Stimulated activated memory B cell treated with anti-CD40 and anti-IgM and Interleukin-4, amounts not matched to agents 10 μg/mL and 1 μg/mL and 100 μg/mL, for 72 hours (primary cell): ENCODE measurements at regions not wholly inside any gene's neighbourhood (a gene's known extent, or its start where the extent isn't known, plus 50 kb on each side); places are given as distances from the start of the nearest gene placed in this dataset.
"Not testable (repeated sequence)": the region's sequence is repeated elsewhere in the genome, so short reads cannot be mapped to it uniquely, and the experiment has no call there.

Source experiments
- ATAC-seq: fragments of 150-1000 bp; cut with Tn5 transposase; 2 replicates; pipeline ENCODE4 v1.10.0; 2021
- H3K27ac Mint-ChIP-seq: one replicate; pipeline ENCODE4 v1.8.0; 2022; ENCODE audit warnings: mild to moderate bottlenecking, mixed read lengths
- H3K27me3 Mint-ChIP-seq: one replicate; pipeline ENCODE4 v1.8.0; 2022; ENCODE audit warnings: mixed read lengths
- H3K36me3 Mint-ChIP-seq: one replicate; pipeline ENCODE4 v1.8.0; 2022; ENCODE audit warnings: mixed read lengths
- H3K4me1 Mint-ChIP-seq: one replicate; pipeline ENCODE4 v1.8.0; 2022; ENCODE audit warnings: mixed read lengths
- H3K4me3 Mint-ChIP-seq: one replicate; pipeline ENCODE4 v1.8.0; 2022; ENCODE audit warnings: mild to moderate bottlenecking, moderate library complexity, mixed read lengths
- H3K9me3 Mint-ChIP-seq: one replicate; pipeline ENCODE4 v1.8.0; 2022; ENCODE audit warnings: mixed read lengths

- H3K4me1 Mint-ChIP-seq, H3K4me3 Mint-ChIP-seq, H3K27ac Mint-ChIP-seq, H3K27me3 Mint-ChIP-seq, H3K36me3 Mint-ChIP-seq, ATAC-seq: not testable (repeated sequence)
- peaks cover 23% of the 10 kb centered on the region for H3K9me3 Mint-ChIP-seq
Measured at GRCh38 chr12:78379065-78379464, 485.5 kb upstream of the SYT1 start.

DNA sequence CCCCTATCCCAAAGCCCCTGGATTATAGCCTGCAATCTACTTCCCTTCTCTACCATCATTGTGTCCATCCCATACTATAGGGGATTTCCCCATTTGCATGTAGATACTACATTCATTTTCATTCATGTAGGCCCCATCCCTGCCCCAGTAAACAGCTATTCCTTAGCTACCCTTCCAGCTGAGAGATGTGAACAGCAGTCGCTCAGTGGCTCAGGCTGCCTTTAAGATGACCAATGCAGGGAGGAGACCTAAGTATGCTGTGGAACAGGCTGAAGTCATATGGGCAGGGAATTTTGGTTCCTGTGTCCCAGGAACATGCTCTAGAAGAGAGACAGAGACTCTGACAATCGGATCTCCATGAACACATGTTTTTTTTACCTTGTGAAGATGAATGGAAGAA lies 481.2 kb upstream of the SYT1 start:
- H3K4me3 Mint-ChIP-seq: no peak overlapping the region
- peaks cover 14% of the 10 kb centered on the region for H3K9me3 Mint-ChIP-seq
- no peak for ATAC-seq
- no peaks in the 10 kb centered on the region for H3K4me1 Mint-ChIP-seq
- H3K27me3 Mint-ChIP-seq: no peaks in the 10 kb centered on the region
- no peaks in the 10 kb centered on the region for H3K36me3 Mint-ChIP-seq
- H3K27ac Mint-ChIP-seq: no peak overlapping the region

DNA sequence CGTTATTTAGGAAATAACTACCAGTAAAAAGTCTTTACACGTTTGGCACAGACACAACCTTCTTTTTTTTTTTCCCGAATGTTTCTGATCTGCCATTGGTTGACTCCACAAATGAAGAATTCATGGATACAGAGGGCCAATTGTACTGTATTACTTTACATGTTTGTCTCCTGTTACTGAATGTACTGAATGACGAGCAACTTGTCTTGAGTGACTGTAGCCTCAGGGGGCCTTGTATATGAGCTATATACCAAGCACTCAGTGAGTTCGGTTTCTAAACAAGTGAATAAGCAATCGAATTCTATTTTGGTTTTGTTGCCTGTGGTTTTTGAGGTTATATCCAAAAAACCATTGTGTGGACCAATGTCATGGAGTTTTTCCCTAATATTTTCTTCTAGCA lies 480.0 kb upstream of the SYT1 start:
- Mint-ChIP-seq H3K9me3 (peaks cover 6% of the 10 kb centered on the region), H3K27me3 (no peaks in the 10 kb centered on the region), H3K27ac (no peak overlapping the region), H3K36me3 (no peaks in the 10 kb centered on the region), H3K4me3 (no peak overlapping the region), H3K4me1 (no peaks in the 10 kb centered on the region)
- ATAC-seq: no peak

GRCh38 chr12:78385541-78385940 lies 479.0 kb upstream of the SYT1 start:
- Mint-ChIP-seq H3K36me3 (no peaks in the 10 kb centered on the region), H3K9me3 (peaks cover 2% of the 10 kb centered on the region), H3K27me3 (no peaks in the 10 kb centered on the region), H3K4me1 (no peaks in the 10 kb centered on the region), H3K4me3 (no peak overlapping the region), H3K27ac (no peak overlapping the region)
- no peak for ATAC-seq

- Mint-ChIP-seq H3K9me3 (peaks cover 2% of the 10 kb centered on the region), H3K27me3 (no peaks in the 10 kb centered on the region), H3K36me3 (no peaks in the 10 kb centered on the region), H3K27ac (no peak overlapping the region), H3K4me3 (no peak overlapping the region), H3K4me1 (no peaks in the 10 kb centered on the region)
- ATAC-seq: no peak
Measured at GRCh38 chr12:78386871-78387270, 477.7 kb upstream of the SYT1 start.

DNA sequence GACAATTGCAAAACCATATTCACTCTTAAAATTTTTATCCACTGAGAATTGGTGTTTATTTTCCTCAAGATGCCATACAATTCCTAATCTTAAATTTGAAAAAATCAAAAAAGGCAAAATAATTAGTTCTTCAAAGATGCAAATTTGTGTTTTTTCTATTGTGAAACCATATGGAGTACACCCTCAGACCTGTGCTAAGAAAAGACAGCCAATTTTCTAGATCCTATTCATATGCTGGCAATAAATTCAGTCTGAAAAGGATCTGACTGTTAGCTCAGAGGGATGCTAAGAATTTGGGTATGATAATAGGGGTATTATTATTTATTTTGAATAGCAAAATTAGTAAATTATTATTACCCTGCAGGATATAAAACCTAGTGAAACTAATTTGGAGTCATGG lies 476.9 kb upstream of the SYT1 start:
- ATAC-seq: no peak
- H3K27me3 Mint-ChIP-seq: no peaks in the 10 kb centered on the region
- H3K9me3 Mint-ChIP-seq: peaks cover 2% of the 10 kb centered on the region
- no peak overlapping the region for H3K4me3 Mint-ChIP-seq
- H3K36me3 Mint-ChIP-seq: no peaks in the 10 kb centered on the region
- no peak overlapping the region for H3K27ac Mint-ChIP-seq
- no peaks in the 10 kb centered on the region for H3K4me1 Mint-ChIP-seq

- H3K36me3 Mint-ChIP-seq: no peaks in the 10 kb centered on the region
- H3K27ac Mint-ChIP-seq: no peak overlapping the region
- no peak overlapping the region for H3K4me3 Mint-ChIP-seq
- no peak for ATAC-seq
- no peaks in the 10 kb centered on the region for H3K27me3 Mint-ChIP-seq
- H3K9me3 Mint-ChIP-seq: no peaks in the 10 kb centered on the region
- H3K4me1 Mint-ChIP-seq: no peaks in the 10 kb centered on the region
Measured at GRCh38 chr12:78388461-78388860, 476.1 kb upstream of the SYT1 start.

DNA sequence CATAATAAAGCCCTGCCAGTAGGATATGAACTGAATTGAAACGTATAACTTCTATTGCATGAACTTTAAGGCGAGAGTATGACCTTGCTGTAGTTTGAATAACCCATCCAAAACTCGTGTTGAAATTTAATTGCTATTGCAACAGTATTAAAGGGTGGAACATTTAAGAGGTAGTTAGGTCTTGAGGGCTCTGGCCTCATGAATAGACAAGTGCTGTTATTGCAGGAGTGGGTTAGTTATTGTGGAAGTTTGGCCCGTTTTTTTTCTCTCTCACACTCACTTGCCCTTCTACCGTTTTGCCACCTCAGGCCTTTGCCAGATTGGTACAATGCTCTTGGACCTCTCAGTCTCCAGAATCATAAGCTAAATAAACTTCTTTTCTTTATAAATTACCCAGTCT lies 473.7 kb upstream of the SYT1 start:
- ATAC-seq: no peak
- Mint-ChIP-seq H3K36me3 (no peaks in the 10 kb centered on the region), H3K4me3 (no peak overlapping the region), H3K4me1 (no peaks in the 10 kb centered on the region), H3K27me3 (no peaks in the 10 kb centered on the region), H3K27ac (no peak overlapping the region), H3K9me3 (no peaks in the 10 kb centered on the region)

DNA sequence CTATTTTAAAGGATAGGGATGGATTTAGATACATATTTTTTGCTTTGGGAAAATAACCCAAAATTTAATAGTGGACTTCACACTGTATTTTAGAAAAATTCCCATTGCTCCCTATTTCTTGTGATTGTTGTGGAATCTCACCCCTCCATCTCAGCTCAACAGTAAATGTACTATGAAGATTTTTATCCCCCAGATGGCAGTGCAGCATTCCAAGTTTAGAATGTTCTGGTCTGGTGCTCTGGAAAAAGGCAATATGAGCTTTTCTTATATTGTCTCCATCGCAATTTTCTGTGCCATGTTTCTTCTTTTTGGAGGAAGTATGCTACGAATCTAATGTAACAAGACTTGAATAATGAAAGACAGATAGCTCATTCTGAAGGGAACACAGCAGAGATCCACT lies 471.7 kb upstream of the SYT1 start:
- Mint-ChIP-seq H3K4me1 (no peaks in the 10 kb centered on the region), H3K9me3 (no peaks in the 10 kb centered on the region), H3K27ac (no peak overlapping the region), H3K27me3 (no peaks in the 10 kb centered on the region), H3K4me3 (no peak overlapping the region), H3K36me3 (no peaks in the 10 kb centered on the region)
- no peak for ATAC-seq

DNA sequence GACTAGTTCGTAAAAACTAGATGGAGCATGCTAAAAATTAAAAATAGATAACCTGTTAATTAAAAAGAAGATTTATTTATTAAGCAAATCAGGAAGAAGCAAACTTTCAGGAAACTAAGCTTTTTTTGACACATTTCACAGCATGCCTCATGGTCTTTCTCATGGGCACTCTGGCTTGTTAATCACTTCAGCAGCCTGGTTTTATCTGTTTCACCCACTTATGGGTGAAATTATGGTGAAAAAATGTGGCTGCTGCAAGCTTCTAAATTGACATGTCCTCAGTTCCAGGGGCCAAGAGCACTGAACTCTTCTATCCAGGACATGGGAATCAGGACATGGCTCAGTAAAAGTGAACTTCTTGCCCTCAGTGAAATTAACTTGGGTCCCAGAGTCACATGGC lies 468.6 kb upstream of the SYT1 start:
- no peak overlapping the region for H3K4me3 Mint-ChIP-seq
- no peaks in the 10 kb centered on the region for H3K4me1 Mint-ChIP-seq
- no peaks in the 10 kb centered on the region for H3K27me3 Mint-ChIP-seq
- no peak overlapping the region for H3K27ac Mint-ChIP-seq
- ATAC-seq: no peak
- no peaks in the 10 kb centered on the region for H3K9me3 Mint-ChIP-seq
- H3K36me3 Mint-ChIP-seq: no peaks in the 10 kb centered on the region

DNA sequence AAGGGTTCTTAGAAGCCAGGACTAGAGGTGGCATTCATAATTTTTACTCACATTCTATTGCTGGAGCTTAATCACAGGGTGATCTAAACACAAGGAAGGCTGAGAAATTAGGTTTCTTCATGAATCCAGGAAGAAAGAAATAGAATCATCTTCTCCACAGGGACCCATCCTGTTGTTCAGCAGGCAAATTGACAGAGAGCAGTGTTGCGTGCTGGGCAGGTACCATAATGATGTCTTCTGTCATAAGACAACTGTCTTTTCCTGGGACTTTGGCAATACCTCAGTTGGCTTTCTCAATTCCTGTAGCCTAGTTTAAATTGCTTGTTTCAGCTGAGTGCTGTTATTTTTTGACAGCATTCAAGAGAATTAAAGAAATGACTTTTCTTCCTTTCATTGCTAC lies 468.0 kb upstream of the SYT1 start:
- Mint-ChIP-seq H3K27ac (no peak overlapping the region), H3K9me3 (no peaks in the 10 kb centered on the region), H3K36me3 (no peaks in the 10 kb centered on the region), H3K4me1 (no peaks in the 10 kb centered on the region), H3K4me3 (no peak overlapping the region), H3K27me3 (no peaks in the 10 kb centered on the region)
- ATAC-seq: no peak

DNA sequence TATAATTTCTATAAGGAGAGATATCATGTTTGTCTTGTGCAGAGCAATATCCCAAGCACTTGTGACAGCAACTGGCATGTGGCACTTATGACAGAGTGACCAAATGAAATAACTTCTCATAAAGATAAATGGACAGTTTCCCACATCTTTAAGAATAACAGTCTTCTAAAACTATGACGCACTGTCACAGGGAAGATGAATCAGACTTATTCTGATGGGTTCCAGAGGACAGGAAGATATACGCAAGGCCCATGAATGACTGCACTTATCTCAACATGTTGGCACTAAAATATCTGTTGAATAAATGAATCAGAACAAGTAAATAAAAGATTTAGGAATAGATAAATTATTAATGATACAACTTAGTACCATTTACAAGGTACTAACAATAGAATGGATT lies 465.8 kb upstream of the SYT1 start:
- H3K9me3 Mint-ChIP-seq: no peaks in the 10 kb centered on the region
- H3K27ac Mint-ChIP-seq: no peak overlapping the region
- no peak for ATAC-seq
- no peaks in the 10 kb centered on the region for H3K4me1 Mint-ChIP-seq
- H3K36me3 Mint-ChIP-seq: no peaks in the 10 kb centered on the region
- no peaks in the 10 kb centered on the region for H3K27me3 Mint-ChIP-seq
- no peak overlapping the region for H3K4me3 Mint-ChIP-seq

DNA sequence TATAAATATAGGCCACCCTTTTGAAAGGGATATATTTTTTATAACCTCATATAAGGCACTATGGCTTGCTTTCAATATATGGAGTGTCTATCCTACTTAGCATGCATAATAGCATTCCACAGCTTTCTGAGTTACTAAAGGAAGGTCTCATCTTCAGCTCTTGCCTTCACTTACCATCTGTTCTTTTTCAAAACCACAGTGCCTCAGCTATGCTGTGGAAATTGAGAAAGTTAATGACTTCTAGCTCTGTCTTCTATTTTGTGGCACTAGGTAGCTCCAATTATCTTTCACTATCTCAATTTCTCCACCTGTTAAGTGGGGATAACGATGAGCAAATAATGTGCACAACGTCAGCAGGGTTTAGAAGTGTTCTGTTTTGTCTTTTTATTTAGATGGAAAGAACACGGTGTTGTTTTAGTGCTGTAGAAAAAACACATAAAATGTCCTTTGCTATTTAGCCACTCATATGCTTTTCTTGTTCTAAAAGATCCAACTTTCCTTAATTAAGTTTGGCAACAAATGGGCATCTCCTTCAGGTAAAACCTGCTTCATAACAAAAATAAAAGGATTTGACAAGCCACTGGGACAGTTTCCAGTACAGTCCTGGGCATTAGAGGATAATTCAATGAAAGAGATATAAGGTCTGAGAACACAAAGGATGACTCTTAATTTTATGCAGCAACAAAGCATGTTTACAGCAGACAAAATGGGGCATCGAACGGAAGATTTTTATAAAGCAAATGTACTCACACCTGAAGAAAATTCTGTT lies 462.0 kb upstream of the SYT1 start:
- Mint-ChIP-seq H3K27ac (no peak overlapping the region), H3K4me3 (no peak overlapping the region), H3K4me1 (no peaks in the 10 kb centered on the region), H3K9me3 (no peaks in the 10 kb centered on the region), H3K36me3 (no peaks in the 10 kb centered on the region), H3K27me3 (no peaks in the 10 kb centered on the region)
- no peak for ATAC-seq

- no peak overlapping the region for H3K27ac Mint-ChIP-seq
- H3K4me1 Mint-ChIP-seq: no peaks in the 10 kb centered on the region
- no peak for ATAC-seq
- H3K4me3 Mint-ChIP-seq: no peak overlapping the region
- H3K9me3 Mint-ChIP-seq: no peaks in the 10 kb centered on the region
- no peaks in the 10 kb centered on the region for H3K36me3 Mint-ChIP-seq
- no peaks in the 10 kb centered on the region for H3K27me3 Mint-ChIP-seq
Measured at GRCh38 chr12:78403136-78403535, 461.4 kb upstream of the SYT1 start.

DNA sequence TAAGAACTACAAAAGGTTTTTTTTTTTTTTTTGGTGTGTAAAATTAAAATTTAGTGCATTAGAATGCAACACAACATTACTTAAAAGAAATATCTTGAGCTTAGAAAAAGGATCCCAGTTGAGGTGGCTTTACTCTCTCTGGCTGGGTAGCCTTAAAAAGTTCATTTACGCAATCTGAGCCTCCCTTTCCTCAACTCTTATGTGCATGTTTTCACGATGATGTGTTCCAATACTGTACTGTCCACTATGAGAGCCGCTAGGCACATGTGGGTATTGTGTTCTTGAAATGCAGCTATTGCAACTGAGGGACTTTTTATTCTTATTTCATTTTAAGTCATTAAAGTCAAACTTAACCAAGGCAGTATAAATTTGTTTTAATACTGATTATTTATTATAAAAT lies 460.9 kb upstream of the SYT1 start:
- Mint-ChIP-seq H3K4me3 (no peak overlapping the region), H3K27ac (no peak overlapping the region), H3K9me3 (no peaks in the 10 kb centered on the region), H3K27me3 (no peaks in the 10 kb centered on the region), H3K4me1 (no peaks in the 10 kb centered on the region), H3K36me3 (no peaks in the 10 kb centered on the region)
- ATAC-seq: no peak

DNA sequence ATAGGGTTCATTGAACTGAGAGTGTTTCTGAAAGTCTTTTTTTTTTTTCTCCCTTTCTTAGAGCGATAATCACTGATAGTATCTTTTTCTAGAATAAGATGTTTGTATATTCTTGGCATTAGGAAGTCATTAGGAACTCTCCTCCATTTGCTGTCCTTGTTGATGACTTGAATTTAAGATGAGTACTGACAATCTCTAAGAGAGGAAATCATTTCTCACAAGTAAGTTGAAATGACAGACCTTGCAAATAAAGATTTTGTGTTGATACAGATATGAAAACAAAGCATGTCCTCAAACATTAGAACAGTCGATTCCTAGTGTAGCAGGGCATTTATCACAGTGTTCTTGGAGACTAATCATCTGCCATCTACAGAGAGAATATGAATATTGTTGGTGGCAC lies 458.4 kb upstream of the SYT1 start:
- Mint-ChIP-seq H3K4me1 (no peaks in the 10 kb centered on the region), H3K27ac (no peak overlapping the region), H3K4me3 (no peak overlapping the region), H3K27me3 (no peaks in the 10 kb centered on the region), H3K36me3 (no peaks in the 10 kb centered on the region), H3K9me3 (no peaks in the 10 kb centered on the region)
- no peak for ATAC-seq

- peaks cover 2% of the 10 kb centered on the region for H3K9me3 Mint-ChIP-seq
- no peaks in the 10 kb centered on the region for H3K36me3 Mint-ChIP-seq
- no peaks in the 10 kb centered on the region for H3K27me3 Mint-ChIP-seq
- no peak overlapping the region for H3K4me3 Mint-ChIP-seq
- no peak for ATAC-seq
- no peak overlapping the region for H3K27ac Mint-ChIP-seq
- H3K4me1 Mint-ChIP-seq: no peaks in the 10 kb centered on the region
Measured at GRCh38 chr12:78406828-78407227, 457.7 kb upstream of the SYT1 start.
